M059J (cell line): ENCODE measurements at regions not wholly inside any gene's neighbourhood (a gene's known extent, or its start where the extent isn't known, plus 50 kb on each side); places are given as distances from the start of the nearest gene placed in this dataset.

Source experiments
- DNase-seq: peaks from one replicate; pipeline ENCODE4 v3.0.0-alpha.2; 2012; ENCODE audit warnings: low read depth

DNA sequence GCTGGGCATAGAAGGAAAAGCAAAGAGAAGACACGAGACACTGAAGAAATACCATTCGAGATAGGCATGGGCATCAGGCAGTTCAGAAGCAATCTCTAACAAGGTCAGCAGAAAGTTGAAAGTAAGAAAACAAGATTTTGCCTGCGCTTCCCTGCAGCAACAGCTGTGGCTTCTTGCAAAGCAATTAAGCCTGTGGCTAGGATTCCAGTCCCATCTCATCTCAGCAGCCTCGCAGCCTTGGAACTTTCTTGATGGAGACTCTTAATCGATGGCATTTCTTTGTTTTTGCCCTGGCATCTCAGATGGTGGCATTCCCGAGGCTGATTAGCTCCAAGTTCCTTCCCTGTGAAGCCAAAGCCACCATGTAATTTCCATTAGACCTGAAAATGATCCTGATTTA, 64.6 kb upstream of the SPAG17 start:
- no peak for DNase-seq

DNA sequence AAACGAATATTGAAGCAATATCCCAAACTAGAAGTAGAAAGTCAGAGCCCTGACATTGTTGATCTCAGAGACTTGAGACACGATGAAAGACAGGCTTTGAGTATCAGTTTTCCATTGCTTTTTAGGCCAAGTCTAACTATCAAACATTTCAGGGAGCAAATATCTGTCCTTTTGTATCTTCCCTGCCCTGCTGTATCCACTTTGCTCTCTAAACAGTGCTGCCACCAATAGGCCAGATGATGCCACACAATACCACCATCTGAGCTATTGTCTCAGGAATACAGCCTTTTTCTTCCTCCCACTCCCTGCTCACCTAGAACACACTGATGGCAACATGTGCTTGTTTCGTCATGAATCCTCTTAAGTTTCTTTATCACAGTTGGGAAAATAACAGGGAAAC, 62.6 kb upstream of the SPAG17 start:
- DNase-seq, result peak; percentile 34

DNA sequence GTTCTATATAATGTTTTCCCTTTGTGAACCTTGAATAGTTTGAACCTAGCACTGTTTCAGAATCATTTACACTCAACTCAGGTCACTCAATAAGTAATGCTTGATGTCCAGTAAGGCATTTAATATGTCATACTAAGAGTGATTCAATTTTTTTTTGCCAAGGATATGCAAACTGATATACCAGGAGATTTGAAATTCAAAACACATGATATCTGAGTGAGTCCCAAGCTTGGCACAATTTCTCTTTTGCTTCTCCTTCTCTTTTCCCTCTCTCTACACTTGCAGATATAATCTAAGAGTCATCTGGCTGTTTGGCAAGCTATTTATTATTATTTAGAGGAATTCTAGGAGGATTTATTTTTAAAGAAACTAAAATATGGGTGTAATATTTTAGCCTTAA, 61.6 kb upstream of the SPAG17 start:
- no peak for DNase-seq

DNA sequence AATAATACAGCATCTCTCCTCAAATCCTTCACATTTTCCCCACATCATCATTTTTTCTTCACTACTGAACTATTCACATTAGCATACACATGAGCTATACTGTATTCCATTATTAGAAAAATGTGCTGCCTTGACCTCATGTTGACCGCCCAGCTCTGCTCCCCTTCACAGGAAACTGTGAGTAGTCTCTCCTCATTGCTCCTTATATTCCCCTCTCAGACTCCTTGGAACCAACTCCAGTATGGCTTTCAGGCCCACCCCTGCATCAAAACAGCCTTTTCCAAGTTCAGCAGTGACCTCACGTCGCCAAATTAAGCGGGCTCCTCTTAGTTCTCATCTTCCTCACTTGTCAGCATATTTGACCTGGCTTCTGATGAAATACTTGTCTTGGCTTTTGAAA, 59.2 kb upstream of the SPAG17 start:
- no peak for DNase-seq

DNA sequence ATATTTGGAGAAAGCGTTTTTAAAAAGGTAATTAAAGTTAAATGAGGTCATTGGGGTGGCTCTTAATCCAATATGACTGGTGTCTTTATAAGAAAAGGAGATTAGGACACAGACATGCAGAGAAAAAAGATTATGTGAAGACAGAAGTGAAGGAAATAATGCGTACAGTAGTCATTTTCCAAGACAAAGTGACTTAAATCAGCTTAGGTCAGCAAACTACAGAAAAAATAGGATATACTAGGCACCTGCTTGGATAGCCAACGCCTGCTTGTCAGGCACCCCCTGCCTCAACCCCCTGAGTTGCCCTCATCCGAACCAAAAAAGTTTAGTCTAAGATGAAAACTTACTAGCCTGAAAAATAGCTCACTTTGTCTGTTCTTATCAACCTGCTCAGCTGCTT, 58.2 kb upstream of the SPAG17 start:
- DNase-seq, result no peak
